ENCODE measurements at regions not wholly inside any gene's neighbourhood (a gene's known extent, or its start where the extent isn't known, plus 50 kb on each side); places are given as distances from the start of the nearest gene placed in this dataset.

DNA sequence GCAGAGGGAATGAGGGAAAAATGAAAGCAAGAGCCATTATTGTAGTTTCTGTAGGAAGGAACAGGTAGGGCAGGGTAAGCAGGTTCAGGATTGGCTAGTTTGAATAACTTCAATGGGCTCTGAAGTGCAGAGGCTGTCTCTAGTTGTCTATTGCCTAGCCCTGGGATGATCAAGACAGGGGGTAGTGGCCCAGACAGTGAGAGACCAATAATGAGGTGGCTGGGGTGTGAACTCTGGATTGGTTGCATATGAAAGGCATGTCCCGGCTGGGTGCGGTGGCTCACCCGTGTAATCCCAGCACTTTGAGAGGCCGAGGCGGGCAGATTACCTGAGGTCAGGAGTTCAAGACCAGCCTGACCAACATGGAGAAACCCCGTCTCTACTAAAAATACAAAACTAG lies 67.5 kb upstream of the SLC38A11 start:
- TF ChIP-seq, protein P1, sequence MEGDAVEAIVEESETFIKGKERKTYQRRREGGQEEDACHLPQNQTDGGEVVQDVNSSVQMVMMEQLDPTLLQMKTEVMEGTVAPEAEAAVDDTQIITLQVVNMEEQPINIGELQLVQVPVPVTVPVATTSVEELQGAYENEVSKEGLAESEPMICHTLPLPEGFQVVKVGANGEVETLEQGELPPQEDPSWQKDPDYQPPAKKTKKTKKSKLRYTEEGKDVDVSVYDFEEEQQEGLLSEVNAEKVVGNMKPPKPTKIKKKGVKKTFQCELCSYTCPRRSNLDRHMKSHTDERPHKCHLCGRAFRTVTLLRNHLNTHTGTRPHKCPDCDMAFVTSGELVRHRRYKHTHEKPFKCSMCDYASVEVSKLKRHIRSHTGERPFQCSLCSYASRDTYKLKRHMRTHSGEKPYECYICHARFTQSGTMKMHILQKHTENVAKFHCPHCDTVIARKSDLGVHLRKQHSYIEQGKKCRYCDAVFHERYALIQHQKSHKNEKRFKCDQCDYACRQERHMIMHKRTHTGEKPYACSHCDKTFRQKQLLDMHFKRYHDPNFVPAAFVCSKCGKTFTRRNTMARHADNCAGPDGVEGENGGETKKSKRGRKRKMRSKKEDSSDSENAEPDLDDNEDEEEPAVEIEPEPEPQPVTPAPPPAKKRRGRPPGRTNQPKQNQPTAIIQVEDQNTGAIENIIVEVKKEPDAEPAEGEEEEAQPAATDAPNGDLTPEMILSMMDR (conservative IDR thresholded peaks at IDR 0.05; ENCODE audit: low read depth, low read length) = no peak
- no peak for TF ChIP-seq EZH2phosphoT487 (IDR thresholded peaks at IDR 0.05; ENCODE audit: borderline replicate concordance, low read length)
- TF ChIP-seq EZH2 (IDR thresholded peaks at IDR 0.05; ENCODE audit: low read length, unreplicated experiment) = no peak

All from PC-3 (cell line).